HG03469 (cell line): ENCODE measurements at regions not wholly inside any gene's neighbourhood (a gene's known extent, or its start where the extent isn't known, plus 50 kb on each side); places are given as distances from the start of the nearest gene placed in this dataset.
A peak's percentile ranks its signal among the peaks of the same experiment; 100 is the strongest.

Experiments used
- ATAC-seq: cut with Tn5 transposase; IDR thresholded peaks from one replicate; pipeline ENCODE4 v1.9.1; 2021; ENCODE audit warnings: mild to moderate bottlenecking, moderate library complexity, moderate number of reproducible peaks; ENCODE audit not compliant: unreplicated experiment

GRCh38 chr13:47135800-47136503 is 239.1 kb upstream of the HTR2A start:
- no peak for ATAC-seq

DNA sequence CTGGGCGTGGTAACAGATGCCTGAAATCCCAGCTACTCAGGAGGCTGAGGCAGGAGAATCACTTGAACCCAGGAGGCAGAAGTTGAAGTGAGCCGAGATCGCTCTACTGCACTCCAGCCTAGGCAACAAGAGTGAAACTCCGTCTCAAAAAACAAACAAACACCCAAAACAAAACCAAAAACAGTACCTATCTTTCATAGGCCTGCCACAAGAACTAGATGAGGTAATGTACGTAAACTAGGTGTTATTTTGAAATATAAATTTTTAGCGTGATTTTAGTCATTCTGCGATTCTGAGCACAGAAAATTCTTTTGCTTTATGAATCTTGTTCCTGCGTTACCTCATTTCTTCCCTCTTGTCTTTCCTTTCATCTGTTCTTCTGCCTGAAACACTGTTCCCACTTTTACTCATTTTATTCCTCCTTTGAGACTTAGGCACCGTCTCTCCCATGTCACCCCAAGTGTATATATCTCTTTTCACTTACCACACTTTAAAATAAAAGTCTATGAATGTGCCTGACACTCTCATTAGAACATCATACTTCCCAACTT is 238.2 kb upstream of the HTR2A start:
- ATAC-seq: no peak

DNA sequence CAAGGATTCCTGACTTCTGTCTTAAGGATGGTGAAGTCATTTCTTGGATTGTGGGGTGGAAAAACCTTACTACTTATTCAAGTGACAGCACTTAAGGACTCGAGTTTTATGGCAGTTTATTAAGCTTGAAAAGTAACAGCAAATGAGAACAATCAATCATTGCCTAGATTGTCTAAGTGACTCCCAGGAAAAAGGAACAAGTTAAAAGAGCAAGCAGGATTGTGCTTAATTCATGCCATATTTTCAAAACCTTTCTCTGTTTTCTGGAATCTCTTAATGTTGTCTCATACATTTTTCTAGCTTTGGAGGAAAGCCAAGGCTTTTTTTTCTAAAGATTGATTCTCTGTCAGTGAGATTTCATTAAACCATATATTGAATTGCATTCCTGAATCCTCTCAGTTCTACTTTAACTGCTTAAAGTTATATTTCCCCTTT is 236.2 kb upstream of the HTR2A start:
- ATAC-seq: no peak

DNA sequence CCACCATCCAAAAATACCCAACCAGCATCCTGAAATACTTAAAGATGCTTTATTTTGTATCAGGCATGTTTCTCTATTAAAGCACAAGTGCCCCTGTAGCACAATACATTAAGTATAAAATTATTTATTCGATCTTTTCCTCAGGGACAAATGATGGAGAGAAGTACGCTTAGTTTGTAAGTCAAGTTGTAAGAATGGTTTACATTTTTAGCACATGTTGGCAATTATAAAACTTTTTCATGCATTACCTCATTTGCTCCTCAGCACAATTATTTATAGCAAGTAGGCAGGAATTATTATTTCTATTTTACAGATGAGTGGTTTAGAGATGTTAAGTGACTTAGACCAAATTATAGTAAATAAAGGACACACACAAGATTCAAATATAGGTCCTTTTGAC is 232.6 kb upstream of the HTR2A start:
- ATAC-seq: no peak

- ATAC-seq: no peak
Measured at GRCh38 chr13:47126432-47126831, 229.6 kb upstream of the HTR2A start.

DNA sequence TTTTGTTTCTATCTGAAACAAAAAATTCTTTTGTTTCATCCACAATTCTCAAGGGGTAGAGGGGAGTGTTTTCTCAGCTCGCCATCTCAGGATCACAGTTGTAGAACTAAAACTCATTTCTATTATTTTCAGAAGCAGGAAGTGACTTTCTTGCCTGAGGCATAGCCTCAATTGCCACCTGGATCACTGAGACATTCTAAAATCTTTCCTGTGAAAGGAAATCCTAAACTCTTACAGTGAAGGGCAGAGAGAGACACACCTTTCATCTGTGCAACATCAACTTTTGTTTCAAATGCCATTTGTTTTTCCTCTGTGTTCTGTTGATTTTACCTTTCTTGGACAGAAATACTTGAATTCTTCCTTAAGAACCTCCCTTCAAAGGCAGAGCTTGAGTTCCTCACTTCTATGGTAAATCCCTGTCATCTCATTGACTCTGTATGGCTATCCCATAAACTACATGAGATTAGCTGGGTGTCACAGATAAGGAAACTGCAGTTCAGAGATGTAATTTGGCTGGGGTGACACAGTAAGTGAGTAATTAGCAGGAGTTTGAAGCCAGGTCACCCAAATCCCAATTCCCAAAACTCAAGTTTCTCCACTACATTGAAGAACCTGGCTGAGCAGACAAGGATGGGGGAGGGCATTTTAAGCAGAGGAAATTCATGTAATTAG is 224.4 kb upstream of the HTR2A start:
- ATAC-seq: no peak

- ATAC-seq: no peak
Measured at GRCh38 chr13:47120282-47120681, 223.4 kb upstream of the HTR2A start.

GRCh38 chr13:47119575-47120235 is 222.9 kb upstream of the HTR2A start:
- ATAC-seq: no peak

DNA sequence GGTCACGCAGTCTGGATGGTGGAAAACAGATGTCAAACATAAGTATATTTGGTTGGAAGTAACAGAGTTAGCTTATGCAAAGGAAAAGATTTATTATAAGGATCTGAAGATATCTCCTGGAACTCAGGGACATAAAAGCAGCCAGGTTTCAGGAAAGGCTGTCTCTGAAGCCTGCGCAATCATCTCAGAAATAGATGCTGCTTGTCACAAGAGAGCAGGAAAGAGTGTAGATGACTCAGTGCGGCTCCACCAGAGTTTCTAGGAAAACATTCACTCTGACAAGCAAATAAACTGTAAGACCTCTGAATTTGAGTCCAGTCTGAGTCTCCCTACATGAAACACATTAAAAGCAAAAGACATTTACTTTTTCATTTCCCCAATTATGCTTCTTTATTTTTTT is 220.4 kb upstream of the HTR2A start:
- no peak for ATAC-seq

DNA sequence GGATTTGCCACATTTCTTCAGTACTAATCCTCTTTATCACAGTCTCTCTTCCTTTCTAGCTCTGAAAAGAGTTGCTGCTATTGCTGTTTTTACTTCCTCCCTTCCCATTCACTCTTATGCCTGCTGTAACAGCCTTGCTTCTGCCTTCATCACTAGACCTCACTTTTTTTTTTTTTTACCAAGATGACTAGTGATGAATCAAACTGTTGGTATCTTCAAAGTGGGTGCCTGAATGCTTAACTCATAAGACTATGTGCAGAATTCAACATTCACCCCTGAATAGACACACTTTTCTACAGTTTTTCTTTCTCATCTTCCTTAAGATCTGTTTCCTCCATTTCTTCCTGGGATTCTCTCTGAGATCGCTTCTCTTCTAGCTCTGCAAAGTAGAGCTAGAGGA is 217.2 kb upstream of the HTR2A start:
- no peak for ATAC-seq

DNA sequence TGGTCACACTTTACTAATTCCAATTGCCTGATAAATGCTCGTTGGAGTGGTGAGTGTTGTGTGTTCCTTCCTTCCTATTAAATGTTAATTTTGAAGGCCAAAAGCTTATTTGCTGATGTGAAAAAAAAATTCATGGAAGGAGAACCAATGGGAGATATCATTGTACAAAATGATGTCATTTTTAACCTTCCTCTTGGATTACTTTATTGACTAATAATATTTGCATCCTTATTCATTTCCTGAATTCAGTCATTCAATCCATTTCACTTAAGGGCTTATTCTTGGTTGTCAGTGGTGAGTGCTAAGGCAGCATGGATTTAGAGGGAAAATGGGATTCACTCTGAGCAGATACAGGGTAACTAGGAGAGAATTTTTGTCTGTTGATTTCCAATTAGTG is 216.0 kb upstream of the HTR2A start:
- ATAC-seq: no peak

- no peak for ATAC-seq
Measured at GRCh38 chr13:47112205-47112902, 215.5 kb upstream of the HTR2A start.

DNA sequence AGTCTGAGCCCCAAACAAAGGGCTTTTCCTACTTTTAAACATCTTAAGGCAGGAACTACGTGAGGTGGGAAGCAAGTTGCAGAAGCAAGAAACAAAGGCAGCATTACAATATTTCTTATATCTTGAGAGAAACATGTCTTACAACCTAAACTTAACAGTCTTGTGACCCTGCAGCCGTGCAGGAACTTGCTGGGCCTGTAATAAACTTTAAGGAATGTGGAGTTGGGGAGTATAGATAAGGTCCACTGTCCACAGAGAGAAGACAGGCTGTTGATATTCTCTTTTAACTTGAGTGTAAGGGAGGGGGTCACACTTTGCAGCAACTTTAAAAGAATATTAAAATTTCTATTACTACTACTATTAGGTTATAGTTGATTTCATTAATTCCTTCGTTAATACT is 214.6 kb upstream of the HTR2A start:
- no peak for ATAC-seq

DNA sequence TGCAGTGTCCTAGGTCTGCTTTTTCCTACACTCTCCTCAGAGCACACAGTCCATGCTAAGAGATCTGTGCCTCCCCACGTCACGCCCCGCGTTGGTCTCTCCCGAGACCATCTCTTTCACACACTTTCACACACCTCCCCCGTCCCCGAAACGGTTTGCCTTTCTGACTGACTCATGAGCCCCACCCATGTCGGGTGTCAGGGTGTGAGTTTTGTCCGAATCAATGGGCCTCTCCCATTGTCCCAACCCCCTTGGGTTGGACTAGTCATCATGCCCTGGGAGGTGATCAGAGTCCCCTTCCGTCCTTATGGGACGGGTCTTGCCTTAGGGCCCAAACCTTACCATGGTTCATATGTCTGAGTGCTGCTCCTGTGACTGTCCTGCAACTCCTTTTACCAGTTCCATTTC is 214.0 kb upstream of the HTR2A start:
- no peak for ATAC-seq

GRCh38 chr13:47110141-47110540 is 213.3 kb upstream of the HTR2A start:
- ATAC-seq: no peak

DNA sequence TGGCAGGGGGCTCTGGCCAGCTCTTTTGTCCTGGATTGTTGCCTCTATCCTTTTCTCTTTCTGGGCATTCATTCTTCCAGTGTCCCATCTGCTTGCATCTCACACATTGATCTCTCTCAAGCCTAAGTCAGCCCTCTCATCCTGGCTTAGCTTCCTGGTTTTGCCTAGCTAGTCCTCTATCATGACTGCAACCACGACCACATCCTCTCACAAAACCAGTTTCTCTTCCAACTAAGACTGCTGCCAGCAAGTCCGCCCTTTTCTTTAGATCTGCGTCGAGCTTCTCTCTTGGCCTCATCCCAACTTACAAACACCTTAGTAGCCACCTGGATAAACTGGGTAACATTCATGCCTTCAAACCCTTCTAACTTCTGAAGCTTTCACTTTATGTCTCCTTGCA is 212.2 kb upstream of the HTR2A start:
- no peak for ATAC-seq

GRCh38 chr13:47100214-47100853 is 203.5 kb upstream of the HTR2A start:
- peak; percentile 85 for ATAC-seq

- ATAC-seq: peak; percentile 80
Measured at GRCh38 chr13:47094734-47095434, 198.0 kb upstream of the HTR2A start.

DNA sequence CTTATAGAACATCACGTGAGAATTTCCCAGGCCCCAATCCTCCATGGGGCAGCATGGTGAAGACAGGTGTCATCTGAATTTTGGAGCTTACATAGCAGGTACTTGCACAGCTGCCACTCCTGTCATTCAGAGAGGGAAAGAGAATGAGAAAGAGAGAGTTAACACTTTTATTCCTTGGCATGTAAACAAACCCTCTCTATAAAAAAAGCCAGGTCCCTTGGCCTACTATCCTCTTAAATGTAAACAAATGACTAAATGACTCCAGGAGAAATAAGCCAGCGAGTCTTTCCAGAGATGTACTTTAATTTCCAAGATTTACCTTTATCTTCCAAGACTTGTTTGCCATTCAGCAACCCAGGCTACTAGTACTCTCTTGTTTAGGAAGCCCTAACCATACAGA is 195.3 kb upstream of the HTR2A start:
- no peak for ATAC-seq

- ATAC-seq: no peak
Measured at GRCh38 chr13:47087841-47088240, 191.0 kb upstream of the HTR2A start.
